ENCODE measurements at regions not wholly inside any gene's neighbourhood (a gene's known extent, or its start where the extent isn't known, plus 50 kb on each side); places are given as distances from the start of the nearest gene placed in this dataset.

GRCh38 chr12:93140325-93140724 is 211.2 kb upstream of the EEA1 start:
- Histone ChIP-seq H3K4me1 (no peaks in the 10 kb centered on the region), H3K9me3 (no peaks in the 10 kb centered on the region), H3K4me3 (no peak overlapping the region), H3K27ac (no peak overlapping the region), H3K27me3 (no peaks in the 10 kb centered on the region), H3K36me3 (no peaks in the 10 kb centered on the region)
- TF ChIP-seq CTCF (IDR thresholded peaks at IDR 0.05) = no peak
- no peak for TF ChIP-seq POLR2A (IDR thresholded peaks at IDR 0.05)
- intact Hi-C loops (cut with DNase I; ENCODE audit: low total_unique reads) = no loop called here
- DNase-seq = no peak

- H3K27me3 ChIP-seq = no peaks in the 10 kb centered on the region
- H3K4me1 ChIP-seq = no peaks in the 10 kb centered on the region
- H3K4me3 ChIP-seq = no peak overlapping the region
- no peak for TF ChIP-seq POLR2A (IDR thresholded peaks at IDR 0.05)
- TF ChIP-seq CTCF (IDR thresholded peaks at IDR 0.05) = no peak
- intact Hi-C loops (cut with DNase I; ENCODE audit: low total_unique reads) = no loop called here
- no peak for DNase-seq
- no peaks in the 10 kb centered on the region for H3K9me3 ChIP-seq
- no peaks in the 10 kb centered on the region for H3K36me3 ChIP-seq
- H3K27ac ChIP-seq = no peak overlapping the region
These were observed 211.7 kb upstream of the EEA1 start for GRCh38 chr12:93140801-93141200.

GRCh38 chr12:93142881-93143280 is 213.8 kb upstream of the EEA1 start:
- H3K4me3 ChIP-seq = no peak overlapping the region
- H3K27ac ChIP-seq = no peak overlapping the region
- no peaks in the 10 kb centered on the region for H3K9me3 ChIP-seq
- TF ChIP-seq POLR2A (IDR thresholded peaks at IDR 0.05) (no peak), CTCF (IDR thresholded peaks at IDR 0.05) (no peak)
- DNase-seq = no peak
- H3K4me1 ChIP-seq = no peaks in the 10 kb centered on the region
- no peaks in the 10 kb centered on the region for H3K27me3 ChIP-seq
- H3K36me3 ChIP-seq = no peaks in the 10 kb centered on the region
- intact Hi-C loops (cut with DNase I; ENCODE audit: low total_unique reads) = no loop called here

- intact Hi-C loops (cut with DNase I; ENCODE audit: low total_unique reads) = no loop called here
- TF ChIP-seq CTCF (IDR thresholded peaks at IDR 0.05) = no peak
- TF ChIP-seq POLR2A (IDR thresholded peaks at IDR 0.05) = no peak
- Histone ChIP-seq H3K27ac (no peak overlapping the region), H3K4me1 (no peaks in the 10 kb centered on the region), H3K4me3 (no peak overlapping the region), H3K9me3 (no peaks in the 10 kb centered on the region), H3K36me3 (no peaks in the 10 kb centered on the region), H3K27me3 (no peaks in the 10 kb centered on the region)
- DNase-seq = no peak
These were observed 215.0 kb upstream of the EEA1 start for GRCh38 chr12:93144109-93144508.

GRCh38 chr12:93145086-93145485 is 216.0 kb upstream of the EEA1 start:
- no peaks in the 10 kb centered on the region for H3K36me3 ChIP-seq
- no peak overlapping the region for H3K4me3 ChIP-seq
- no peaks in the 10 kb centered on the region for H3K27me3 ChIP-seq
- no peak for TF ChIP-seq CTCF (IDR thresholded peaks at IDR 0.05)
- no peak for TF ChIP-seq POLR2A (IDR thresholded peaks at IDR 0.05)
- intact Hi-C loops (cut with DNase I; ENCODE audit: low total_unique reads) = no loop called here
- H3K27ac ChIP-seq = no peak overlapping the region
- no peak for DNase-seq
- H3K4me1 ChIP-seq = no peaks in the 10 kb centered on the region
- H3K9me3 ChIP-seq = no peaks in the 10 kb centered on the region

Data from uterus (tissue), 3 donors.